ENCODE measurements at regions not wholly inside any gene's neighbourhood (a gene's known extent, or its start where the extent isn't known, plus 50 kb on each side); places are given as distances from the start of the nearest gene placed in this dataset.
A peak's percentile ranks its signal among the peaks of the same experiment; 100 is the strongest.
"Not testable (repeated sequence)": the region's sequence is repeated elsewhere in the genome, so short reads cannot be mapped to it uniquely, and the experiment has no call there.

DNA sequence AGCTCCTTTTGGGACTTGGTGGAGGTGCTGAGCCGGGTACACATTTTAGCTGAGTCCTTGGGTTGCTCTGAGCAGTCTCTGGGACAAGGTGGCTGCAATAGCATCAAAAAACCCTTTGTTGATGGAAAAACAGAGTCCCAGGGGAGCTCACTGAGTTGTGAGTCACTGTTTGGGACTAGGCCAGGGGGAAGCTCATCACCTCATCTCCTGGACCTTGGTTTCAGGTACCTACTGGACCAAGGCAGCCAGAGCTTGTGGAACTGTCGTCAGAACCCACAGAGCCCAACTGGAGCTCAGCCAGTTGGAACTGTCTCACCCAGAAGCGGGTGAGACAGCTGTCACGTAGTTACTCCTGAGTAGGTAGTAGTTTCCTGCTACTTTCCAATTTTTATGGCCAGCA, 146.7 kb downstream of the HLX start:
- no peak for DNase-seq (ENCODE audit: low spot score)

DNA sequence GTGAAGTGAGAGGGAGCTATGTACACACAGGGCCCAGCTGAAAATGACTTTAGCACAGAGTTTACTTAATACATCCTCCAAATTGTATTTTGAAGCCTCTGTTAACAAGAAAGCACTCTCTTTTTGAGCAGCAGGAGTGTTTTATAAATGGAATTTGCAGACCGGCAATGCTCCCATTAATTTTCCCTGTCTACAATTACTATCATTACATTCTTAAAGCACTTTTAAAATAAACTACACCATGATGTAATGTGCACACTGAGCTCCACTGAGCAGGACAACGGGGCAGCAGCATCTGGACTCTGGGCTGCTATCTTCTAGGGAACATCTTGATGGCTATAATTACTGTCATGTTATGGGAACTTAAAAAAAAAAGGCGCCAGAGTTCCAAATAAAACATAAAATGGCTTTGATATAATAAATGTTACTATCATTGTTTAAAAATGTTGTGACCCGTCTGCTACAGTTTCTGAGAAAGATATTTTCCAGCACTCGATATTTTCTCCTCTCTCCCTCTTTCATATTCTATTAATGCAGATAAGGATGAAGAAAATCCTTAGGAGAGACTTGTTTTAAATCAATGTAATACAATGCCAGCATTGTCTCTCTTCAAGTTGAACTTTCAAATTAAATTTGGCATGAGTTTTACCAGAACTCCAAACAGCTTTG, 150.9 kb downstream of the HLX start:
- no peak for DNase-seq (ENCODE audit: low spot score)

DNA sequence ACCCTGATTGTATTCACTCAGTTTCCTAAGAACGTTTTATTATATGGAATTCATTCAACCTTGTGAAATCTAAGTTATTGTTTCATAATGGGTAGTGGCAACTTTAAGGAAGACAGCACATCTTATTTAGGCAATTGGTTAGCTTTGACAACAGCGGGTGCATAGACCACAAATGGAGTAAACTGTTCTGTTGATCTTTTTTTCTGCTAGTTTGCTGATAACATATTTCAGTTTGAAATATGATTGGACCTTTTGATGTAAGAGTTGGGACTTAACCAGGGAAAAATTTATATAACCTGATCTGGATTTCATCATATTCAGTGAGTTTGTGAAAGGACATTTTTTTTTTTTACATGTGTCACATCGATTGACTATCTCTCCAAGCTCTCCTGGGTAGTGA, 151.7 kb downstream of the HLX start:
- no peak for DNase-seq (ENCODE audit: low spot score)

DNA sequence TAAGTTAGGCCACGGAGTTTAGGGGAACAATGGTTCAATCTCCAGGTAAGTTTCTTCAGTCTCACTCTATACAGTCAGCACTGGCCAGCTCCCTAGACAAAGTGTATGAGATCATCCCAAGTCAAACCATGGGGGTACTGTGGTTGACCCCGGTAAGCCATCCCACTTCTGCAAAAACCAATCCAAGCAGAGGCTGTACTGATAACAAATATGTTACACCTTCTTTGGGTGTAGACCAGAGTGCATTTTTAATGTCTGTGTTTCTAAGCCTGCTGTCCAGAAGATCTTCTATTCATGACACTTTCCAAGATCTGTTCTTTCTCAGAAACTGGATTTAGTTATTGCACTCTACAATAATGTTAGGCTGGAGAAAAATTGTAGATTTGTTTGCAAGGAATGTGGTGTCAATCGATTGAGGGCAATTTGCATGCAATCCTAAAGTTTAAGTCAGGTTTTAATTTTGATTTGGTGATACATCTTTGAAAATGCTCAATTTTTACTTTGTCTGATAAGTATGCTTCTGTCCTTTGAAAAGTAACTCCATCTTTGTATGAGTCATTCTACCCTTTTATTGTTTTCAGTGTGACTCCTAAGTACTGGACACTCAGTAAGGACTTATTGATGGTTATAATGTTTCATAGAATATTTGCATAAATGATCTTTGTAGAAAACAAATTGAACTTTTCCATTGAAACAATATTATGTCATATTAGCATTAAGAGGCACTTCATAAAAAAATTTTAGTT, 152.4 kb downstream of the HLX start:
- DNase-seq (ENCODE audit: low spot score) = no peak

DNA sequence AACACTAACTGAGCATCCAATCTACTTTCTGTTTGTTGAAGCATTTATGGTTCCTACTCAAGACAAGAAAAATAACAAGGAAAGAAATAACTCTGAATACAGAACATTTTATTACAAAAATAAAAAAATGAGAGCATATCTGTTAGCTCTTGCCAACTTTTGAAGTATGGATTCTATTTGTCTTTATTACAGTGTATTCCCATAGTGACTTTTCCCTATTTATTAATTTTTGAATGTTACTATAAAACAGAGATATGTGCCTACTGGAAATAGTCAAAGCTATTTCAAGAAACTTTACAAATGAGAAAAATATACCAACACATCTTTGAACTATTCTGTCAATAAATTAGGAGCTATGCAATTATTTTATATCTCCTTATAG, 153.0 kb downstream of the HLX start:
- DNase-seq (ENCODE audit: low spot score) = no peak

DNA sequence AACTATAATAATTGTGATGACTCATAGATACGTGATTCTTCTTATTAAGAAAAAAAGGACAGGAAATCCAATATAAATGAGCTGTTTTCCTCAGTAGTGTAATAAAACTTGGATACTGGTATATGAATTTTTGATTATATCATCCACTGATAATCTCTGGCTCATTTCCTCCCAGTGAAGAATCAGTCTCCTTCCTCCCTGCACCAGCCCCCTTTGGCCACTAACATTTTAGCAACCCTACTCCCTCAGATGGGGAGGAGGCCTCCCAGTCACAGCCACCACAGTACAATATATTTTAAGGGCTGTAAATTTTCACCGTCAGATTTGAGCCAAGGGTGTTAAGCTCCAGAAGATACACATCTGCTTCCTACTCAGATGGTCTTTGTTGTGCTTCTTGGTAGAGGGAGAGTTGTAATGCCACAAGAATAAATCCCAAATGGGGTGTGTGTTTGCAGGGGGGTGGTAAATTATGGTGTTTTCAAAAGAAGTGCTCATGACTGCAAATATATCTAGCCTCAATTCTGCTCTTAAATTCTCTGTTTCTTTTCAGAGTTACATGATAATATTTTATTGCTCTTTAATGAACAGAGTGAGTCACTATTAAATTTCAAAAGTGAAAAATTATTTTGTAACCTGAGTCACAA, 153.5 kb downstream of the HLX start:
- no peak for DNase-seq (ENCODE audit: low spot score)

DNA sequence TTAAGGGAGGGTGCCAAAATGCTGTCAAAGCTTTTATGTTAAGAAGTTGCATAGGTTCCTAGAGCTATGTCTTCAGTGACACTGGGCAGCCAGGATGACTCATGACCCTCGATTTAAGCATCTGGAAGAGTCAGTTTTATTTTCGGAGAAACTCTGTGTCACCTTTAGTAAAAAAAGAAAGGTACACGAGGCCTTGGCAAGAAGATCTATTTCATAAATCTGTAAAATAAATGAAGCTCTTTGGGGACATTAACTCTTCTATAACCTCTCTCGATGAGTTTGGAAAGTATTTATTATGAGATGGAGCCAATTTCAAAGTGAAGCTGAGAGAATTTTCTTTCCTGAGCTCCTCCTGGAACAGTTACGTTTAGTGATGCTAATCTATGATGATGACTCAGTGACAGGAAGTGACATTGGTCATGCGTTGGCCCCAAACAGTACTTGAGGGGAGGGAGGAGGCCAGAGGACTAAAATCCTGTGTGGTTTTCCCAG, 156.5 kb downstream of the HLX start:
- DNase-seq (ENCODE audit: low spot score) = no peak

DNA sequence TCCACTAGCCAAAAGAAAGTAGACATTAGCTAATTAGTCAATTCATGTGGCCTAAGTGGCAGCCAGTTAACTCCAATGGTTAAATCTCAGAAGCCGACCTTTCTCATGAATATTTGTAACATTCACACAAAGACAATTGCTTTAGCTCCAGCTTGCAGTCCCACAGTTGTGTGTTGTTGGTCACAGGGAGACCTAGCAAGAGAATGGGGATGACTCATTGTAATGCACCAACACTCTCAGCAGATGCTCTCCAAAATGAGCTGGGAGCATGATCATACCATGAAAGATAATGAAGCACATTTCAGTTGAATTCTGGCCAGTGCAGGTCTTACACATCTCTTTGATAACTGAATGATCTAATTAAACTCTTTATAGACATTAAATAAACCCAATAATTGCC, 160.4 kb downstream of the HLX start:
- DNase-seq (ENCODE audit: low spot score) = peak; percentile 61

DNA sequence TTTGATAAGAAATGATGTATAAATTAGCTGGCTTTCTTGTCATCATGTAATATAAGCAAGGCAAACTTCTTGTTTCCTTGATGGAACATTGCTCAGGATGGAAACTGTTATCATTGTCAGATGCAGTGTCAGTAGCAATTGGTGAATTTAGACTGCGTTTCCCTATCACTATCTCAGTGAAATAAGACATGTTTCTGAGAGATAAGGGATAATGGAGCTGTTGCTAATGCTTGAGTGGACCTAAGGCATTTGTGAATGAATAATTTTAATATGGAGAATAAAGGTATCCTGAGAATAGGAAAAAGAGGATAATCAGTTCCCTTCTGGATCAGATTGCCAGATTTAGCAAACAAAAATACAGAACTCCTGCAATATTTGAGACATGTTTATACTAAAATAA, 160.9 kb downstream of the HLX start:
- no peak for DNase-seq (ENCODE audit: low spot score)

DNA sequence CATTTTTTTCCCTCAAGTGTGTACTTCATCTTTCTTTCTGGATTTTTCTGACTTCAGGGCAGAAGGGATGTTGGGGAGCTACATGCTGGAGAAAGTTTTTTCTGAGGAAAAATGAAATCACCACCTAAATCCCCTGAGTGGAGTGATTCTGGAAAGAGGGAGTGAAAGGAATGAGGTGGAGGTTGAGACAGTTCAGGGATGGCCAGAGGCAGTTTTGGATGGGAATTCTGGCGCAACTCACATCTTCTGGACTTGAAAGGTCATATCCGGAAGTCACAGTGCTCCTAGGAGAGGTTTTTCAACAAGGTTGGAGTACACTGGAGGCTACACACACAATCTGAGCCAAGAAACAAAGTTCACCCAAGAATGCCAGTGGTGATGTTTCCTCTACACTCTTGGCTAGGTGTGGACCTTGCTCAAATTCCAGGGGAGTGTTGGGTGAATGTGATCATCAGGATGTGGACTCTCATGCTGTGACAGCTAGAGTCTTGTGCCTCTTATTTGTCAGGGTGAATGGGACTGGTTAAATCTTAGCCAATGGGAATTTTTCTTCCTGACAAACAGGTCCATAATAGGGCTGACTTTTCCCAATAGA, 161.5 kb downstream of the HLX start:
- no peak for DNase-seq (ENCODE audit: low spot score)

DNA sequence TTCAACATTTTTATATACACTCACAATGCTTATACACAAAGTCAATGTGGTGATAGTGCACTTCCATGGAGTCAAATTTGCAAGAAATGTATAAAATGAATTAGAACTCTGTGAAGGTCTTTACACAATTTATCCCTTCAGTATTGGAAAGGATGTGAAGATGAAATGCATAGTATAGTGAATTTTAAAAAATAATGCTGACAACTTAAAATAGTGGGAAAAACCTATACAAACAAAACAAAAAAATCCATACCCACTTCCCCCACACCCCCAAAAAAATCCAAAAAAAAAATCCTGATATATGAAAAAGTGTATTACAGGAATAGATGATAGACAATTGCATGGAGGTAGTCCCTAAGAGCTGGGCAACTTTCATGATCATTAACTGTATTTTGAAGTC, 165.3 kb downstream of the HLX start:
- DNase-seq (ENCODE audit: low spot score) = no peak

DNA sequence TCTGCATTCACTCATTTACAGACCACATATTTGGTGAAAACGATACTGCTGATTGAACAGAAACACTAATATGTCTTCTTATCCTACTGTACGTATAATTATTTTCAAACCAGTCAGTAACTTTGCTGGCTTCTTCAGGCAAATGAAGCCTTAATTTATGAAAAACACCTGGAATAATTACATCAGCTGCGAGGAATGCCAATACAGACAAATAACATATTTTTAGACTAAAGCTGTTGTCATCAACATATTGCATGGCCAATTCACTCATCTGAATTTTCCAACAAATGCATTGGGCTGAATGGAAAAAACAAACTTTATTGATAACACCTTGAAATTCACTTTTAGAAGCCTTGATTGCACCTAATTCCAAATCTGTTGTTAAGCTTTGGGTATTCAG, 165.9 kb downstream of the HLX start:
- DNase-seq (ENCODE audit: low spot score) = no peak

DNA sequence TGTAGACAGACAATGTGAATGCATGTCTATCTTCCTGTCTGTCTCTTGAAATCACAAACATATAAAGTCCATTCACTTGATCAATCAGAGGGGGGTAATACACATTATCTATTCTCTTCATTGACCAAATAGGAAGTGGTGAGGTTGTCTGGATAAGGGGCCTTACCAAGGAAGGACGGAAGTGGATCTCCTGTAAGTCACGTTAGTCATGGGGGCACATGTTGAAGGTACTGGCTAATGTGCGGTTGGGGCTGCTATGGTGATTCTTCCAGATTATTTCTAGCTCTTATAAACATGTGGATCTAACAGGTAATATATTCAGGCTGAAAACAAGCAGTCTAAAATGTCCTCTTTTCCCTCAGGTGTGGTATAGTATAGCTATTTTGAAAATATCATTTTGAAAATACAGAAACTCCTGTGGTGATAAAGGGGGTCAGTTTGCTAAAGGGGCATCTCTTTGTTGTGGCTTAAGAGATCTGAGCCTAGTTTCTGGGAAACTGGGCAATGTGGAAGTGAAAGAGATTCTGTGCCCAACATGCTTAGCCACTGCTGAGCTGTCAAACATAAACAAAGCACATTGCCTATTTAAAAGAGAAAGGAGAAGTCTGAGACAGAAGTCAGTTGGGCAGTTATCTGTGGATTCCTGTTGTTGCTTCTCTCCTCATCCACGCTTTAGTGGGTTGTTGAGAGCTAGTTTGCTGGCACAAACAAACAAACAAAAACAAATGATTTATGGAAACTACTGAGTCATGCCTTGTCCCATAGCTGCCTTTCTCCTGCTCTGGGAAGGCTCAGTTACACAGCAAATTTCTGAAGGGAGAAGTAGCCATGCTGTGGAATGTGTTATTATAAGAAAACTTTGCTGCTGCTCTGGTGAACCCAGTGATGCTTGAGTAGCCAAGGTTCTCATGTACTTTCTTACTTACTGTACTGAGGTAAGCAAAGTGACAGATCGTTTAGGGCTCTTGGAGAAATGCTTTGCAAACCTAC, 166.9 kb downstream of the HLX start:
- peak; percentile 61 for DNase-seq (ENCODE audit: low spot score)

DNA sequence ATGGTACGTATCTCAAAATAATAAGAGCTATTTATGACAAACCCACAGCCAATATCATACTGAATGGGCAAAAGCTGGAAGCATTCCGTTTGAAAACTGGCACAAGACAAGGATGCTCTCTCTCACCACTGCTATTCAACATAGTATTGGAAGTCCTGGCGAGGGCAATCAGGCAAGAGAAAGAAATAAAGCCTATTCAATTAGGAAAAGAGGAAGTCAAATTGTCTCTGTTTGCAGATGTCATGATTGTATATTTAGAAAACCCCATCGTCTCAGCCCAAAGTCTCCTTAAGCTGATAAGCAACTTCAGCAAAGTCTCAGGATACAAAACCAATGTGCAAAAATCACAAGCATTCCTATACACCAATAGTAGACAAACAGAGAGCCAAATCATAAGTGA, 172.1 kb downstream of the HLX start:
- not testable (repeated sequence) for DNase-seq (ENCODE audit: low spot score)

DNA sequence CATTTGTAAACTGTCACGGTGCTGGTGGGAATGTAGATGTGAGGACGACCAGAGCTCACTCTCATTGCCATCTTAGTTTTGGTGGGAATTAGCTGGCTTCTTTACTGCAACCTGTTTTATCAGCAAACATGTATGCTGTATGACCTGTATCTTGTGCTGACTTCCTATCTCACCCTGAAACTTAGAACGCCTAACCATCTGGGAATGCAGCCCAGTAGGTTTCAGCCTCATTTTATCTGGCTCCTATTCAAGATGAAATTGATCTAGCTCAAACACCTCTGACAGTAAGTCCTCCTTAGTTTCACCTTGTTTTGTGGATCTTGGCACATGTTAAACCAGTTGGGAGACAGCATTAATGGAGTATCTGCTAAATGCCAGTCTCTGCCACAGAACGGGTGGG, 174.6 kb downstream of the HLX start:
- no peak for DNase-seq (ENCODE audit: low spot score)

DNA sequence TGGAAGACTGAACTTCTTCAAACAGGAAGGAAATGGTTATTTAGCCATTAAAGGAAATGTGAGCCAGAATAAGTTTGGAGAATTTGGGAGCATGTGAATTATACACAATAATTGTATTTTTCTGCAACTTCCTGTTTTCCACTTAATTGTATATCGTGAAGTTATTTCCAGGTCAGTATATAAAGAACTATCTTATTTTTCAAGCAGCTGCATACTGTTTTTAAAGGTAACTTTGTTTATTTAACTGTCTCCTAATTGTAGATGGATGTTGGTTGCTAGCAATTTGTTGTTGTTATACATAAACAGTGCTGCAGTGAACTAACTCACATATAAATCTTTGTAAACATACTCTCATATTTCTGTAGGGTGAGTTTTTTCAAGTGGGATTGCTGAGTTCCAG, 180.3 kb downstream of the HLX start:
- no peak for DNase-seq (ENCODE audit: low spot score)

DNA sequence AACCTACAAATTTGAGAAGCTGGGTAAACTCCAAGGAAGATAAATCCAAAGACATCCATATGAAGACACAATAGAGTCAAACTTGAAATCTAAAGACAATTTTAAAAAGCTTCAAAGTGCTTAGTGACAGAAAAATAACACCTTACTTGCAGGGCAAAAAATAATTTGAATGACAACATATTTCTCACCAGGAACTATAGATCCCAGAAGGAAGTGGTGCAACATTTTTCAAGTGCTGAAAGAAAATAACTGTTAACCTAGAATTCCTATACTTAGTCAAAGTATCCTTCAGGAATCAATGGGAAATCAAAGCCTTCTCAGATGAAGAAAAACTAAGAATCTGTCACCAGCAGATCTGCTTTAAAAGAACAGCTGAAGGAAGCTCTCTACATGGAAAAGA, 184.4 kb downstream of the HLX start:
- DNase-seq (ENCODE audit: low spot score) = no peak

DNA sequence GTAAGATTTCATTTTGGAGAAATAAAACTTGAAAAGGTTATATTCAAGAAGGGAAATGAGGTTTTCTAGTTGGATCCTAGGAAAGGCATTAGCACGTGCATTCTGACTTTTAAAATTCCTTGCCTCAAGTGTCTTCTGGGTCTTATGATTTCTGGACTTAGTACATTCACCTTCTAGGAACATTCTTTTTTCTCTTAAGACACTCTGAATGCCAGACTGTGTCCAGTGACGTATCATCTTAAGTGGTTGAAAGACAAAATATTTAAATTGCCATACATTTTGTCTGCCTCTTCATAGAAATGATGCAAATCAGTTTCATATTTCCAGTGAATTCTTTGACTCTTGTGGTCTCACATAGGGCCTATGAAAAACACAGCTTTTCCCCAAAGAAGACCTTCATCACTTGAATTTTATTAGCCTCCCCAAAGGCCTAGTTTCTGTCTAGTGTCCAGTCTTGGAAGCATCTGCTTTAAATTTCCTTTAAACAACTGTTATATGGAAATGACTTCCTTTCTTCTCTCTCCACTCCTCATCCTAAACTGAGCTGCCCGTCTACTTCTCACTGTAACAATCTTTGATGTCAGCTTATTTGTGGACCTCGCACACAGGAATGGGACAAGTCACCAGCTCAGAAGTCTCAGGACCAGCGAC, 187.2 kb downstream of the HLX start:
- DNase-seq (ENCODE audit: low spot score) = no peak

DNA sequence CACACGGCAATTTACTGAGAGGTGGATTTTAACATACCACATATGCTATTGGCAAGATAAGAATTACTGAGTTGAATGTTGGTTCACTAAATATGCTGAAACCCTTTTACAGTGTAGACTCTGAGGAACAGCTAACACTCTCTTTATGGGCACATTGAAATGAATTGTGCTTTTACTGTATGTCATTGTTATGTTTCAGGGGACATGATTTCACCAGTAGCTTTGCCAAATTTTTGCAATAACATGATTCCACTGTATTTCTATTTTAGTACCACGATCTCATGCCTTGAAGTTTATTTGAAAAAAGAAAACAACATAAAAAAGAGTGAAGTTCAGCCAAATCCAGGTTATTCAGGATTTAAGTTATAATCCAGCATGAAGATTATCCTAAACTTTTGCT, 188.5 kb downstream of the HLX start:
- DNase-seq (ENCODE audit: low spot score) = no peak

DNA sequence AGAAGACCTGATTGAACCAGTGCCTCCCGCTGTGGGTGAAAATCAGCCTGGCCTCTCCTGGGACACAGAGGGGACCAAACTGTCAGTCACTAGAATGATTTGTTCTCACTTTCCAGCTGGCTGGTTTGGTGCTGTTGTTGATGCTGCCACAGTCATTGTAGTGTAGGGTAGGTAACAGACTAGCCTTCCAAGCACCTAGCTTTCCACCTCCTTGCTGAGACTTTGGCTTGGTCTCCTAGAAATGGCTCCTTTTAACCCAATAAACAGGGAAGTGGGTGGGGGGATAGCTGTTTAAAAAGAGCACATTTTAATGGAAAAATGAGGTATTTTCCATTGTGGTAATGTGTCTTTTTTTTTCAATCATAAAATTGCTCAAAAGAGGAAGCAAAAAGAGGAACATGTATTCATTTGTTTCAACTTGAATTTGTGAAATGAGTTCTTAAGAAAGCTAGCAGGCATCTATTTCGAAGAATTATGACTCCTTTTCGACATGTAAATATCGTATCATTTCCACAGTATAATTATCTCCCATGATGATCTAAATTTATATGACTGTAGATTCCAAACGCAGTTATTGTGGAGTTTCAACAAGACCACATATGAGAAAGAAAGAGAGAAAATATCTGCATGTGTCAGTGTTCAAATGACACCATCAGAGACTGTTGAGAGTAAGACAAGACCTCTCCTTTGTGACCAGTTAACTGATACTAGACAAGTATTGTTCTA, 190.1 kb downstream of the HLX start:
- DNase-seq (ENCODE audit: low spot score) = no peak

DNA sequence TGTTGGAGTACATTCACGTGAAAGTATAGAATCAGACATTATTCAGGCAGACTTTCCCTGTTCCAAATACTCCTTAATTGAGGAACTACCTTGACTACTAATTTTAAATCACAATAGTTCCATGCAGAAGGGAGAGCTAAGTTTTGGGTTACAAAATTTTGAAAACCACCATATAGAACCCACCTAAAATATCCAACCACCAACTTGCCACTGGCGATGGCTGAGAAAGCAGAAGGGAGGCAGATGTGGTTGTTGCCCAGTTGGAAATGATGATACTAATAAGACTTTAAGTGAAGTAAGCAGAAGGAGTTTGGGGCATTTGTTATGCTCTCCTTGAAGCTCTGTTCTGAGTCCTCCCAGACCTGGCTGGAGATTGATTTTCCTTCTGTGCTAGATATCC, 190.7 kb downstream of the HLX start:
- DNase-seq (ENCODE audit: low spot score) = no peak
